ENCODE measurements at regions not wholly inside any gene's neighbourhood (a gene's known extent, or its start where the extent isn't known, plus 50 kb on each side); places are given as distances from the start of the nearest gene placed in this dataset.

GRCh38 chr3:73203101-73203500, 141.6 kb downstream of the EBLN2 start:
- Histone ChIP-seq H3K27ac (no peak overlapping the region), H3K27me3 (no peaks in the 10 kb centered on the region), H3K4me3 (no peak overlapping the region), H3K9me3 (no peaks in the 10 kb centered on the region), H3K36me3 (no peaks in the 10 kb centered on the region), H3K4me1 (no peaks in the 10 kb centered on the region)
- intact Hi-C loops (cut with DNase I; ENCODE audit: low total_unique reads) = no loop called here
- DNase-seq = no peak
- TF ChIP-seq POLR2A (IDR thresholded peaks at IDR 0.05) = no peak
- no peak for TF ChIP-seq CTCF (IDR thresholded peaks at IDR 0.05)

GRCh38 chr3:73203633-73204032, 142.2 kb downstream of the EBLN2 start:
- Histone ChIP-seq H3K4me1 (no peaks in the 10 kb centered on the region), H3K27me3 (no peaks in the 10 kb centered on the region), H3K27ac (no peak overlapping the region), H3K4me3 (no peak overlapping the region), H3K9me3 (no peaks in the 10 kb centered on the region), H3K36me3 (no peaks in the 10 kb centered on the region)
- intact Hi-C loops (cut with DNase I; ENCODE audit: low total_unique reads) = no loop called here
- TF ChIP-seq POLR2A (IDR thresholded peaks at IDR 0.05) = no peak
- TF ChIP-seq CTCF (IDR thresholded peaks at IDR 0.05) = no peak
- no peak for DNase-seq

- Histone ChIP-seq H3K27ac (no peak overlapping the region), H3K27me3 (no peaks in the 10 kb centered on the region), H3K4me1 (no peaks in the 10 kb centered on the region), H3K36me3 (no peaks in the 10 kb centered on the region), H3K9me3 (no peaks in the 10 kb centered on the region), H3K4me3 (no peak overlapping the region)
- no peak for TF ChIP-seq POLR2A (IDR thresholded peaks at IDR 0.05)
- TF ChIP-seq CTCF (IDR thresholded peaks at IDR 0.05) = no peak
- no peak for DNase-seq
- intact Hi-C loops (cut with DNase I; ENCODE audit: low total_unique reads) = no loop called here
Measured at GRCh38 chr3:73204841-73205240, 143.4 kb downstream of the EBLN2 start.

- H3K36me3 ChIP-seq = no peaks in the 10 kb centered on the region
- H3K4me3 ChIP-seq = no peak overlapping the region
- no peaks in the 10 kb centered on the region for H3K9me3 ChIP-seq
- intact Hi-C loops (cut with DNase I; ENCODE audit: low total_unique reads) = no loop called here
- no peaks in the 10 kb centered on the region for H3K4me1 ChIP-seq
- no peak overlapping the region for H3K27ac ChIP-seq
- no peaks in the 10 kb centered on the region for H3K27me3 ChIP-seq
- TF ChIP-seq POLR2A (IDR thresholded peaks at IDR 0.05) = no peak
- TF ChIP-seq CTCF (IDR thresholded peaks at IDR 0.05) = no peak
- no peak for DNase-seq
Measured at GRCh38 chr3:73206030-73206429, 144.6 kb downstream of the EBLN2 start.

- Histone ChIP-seq H3K4me1 (no peaks in the 10 kb centered on the region), H3K27ac (no peak overlapping the region), H3K9me3 (no peaks in the 10 kb centered on the region), H3K4me3 (no peak overlapping the region), H3K27me3 (no peaks in the 10 kb centered on the region), H3K36me3 (no peaks in the 10 kb centered on the region)
- DNase-seq = no peak
- intact Hi-C loops (cut with DNase I; ENCODE audit: low total_unique reads) = no loop called here
- TF ChIP-seq POLR2A (IDR thresholded peaks at IDR 0.05) (no peak), CTCF (IDR thresholded peaks at IDR 0.05) (no peak)
Measured at GRCh38 chr3:73207946-73208440, 146.5 kb downstream of the EBLN2 start.

Measured in uterus (tissue), 3 donors.